ENCODE measurements at regions not wholly inside any gene's neighbourhood (a gene's known extent, or its start where the extent isn't known, plus 50 kb on each side); places are given as distances from the start of the nearest gene placed in this dataset.
"Not testable (repeated sequence)": the region's sequence is repeated elsewhere in the genome, so short reads cannot be mapped to it uniquely, and the experiment has no call there.

GRCh38 chr2:101578135-101578534 is 103.2 kb upstream of the RFX8 start:
- not testable (repeated sequence) for TF ChIP-seq CSDC2 (CRISPR knock-in tag; IDR thresholded peaks at IDR 0.05); PATZ1 (CRISPR knock-in tag; IDR thresholded peaks at IDR 0.05; ENCODE audit: borderline replicate concordance); TCF4 (CRISPR knock-in tag; IDR thresholded peaks at IDR 0.05; ENCODE audit: borderline replicate concordance); ZNF8 (CRISPR knock-in tag; IDR thresholded peaks at IDR 0.05)
- TF ChIP-seq, protein P1, sequence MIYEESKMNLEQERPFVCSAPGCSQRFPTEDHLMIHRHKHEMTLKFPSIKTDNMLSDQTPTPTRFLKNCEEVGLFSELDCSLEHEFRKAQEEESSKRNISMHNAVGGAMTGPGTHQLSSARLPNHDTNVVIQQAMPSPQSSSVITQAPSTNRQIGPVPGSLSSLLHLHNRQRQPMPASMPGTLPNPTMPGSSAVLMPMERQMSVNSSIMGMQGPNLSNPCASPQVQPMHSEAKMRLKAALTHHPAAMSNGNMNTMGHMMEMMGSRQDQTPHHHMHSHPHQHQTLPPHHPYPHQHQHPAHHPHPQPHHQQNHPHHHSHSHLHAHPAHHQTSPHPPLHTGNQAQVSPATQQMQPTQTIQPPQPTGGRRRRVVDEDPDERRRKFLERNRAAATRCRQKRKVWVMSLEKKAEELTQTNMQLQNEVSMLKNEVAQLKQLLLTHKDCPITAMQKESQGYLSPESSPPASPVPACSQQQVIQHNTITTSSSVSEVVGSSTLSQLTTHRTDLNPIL (CRISPR knock-in tag; IDR thresholded peaks at IDR 0.05; ENCODE audit: low read depth): not testable (repeated sequence)
